ENCODE measurements at regions not wholly inside any gene's neighbourhood (a gene's known extent, or its start where the extent isn't known, plus 50 kb on each side); places are given as distances from the start of the nearest gene placed in this dataset.

DNA sequence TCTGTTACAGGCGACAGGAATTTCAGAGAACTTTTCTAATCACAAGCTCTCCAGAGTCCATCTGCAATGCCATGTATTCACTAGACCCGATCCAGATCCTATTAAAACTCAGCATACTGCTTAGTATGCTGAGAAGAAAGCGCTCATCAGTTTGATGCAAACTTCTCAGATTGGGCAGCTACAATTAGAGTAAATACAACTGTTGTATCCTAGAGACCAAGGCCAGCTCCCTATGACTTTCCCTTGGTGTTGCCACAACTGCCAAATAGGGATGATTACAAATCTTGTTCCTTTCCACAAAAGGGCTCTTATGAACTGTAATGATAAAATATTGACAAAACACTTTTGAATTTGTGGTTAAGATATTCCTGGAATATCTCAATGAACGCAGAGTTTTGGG lies 191.2 kb downstream of the SPRY2 start:
- no peak for DNase-seq
- H3K9me3 ChIP-seq, result no peaks in the 10 kb centered on the region
- no peak for TF ChIP-seq EP300 (IDR thresholded peaks at IDR 0.05)
- TF ChIP-seq, protein P1, sequence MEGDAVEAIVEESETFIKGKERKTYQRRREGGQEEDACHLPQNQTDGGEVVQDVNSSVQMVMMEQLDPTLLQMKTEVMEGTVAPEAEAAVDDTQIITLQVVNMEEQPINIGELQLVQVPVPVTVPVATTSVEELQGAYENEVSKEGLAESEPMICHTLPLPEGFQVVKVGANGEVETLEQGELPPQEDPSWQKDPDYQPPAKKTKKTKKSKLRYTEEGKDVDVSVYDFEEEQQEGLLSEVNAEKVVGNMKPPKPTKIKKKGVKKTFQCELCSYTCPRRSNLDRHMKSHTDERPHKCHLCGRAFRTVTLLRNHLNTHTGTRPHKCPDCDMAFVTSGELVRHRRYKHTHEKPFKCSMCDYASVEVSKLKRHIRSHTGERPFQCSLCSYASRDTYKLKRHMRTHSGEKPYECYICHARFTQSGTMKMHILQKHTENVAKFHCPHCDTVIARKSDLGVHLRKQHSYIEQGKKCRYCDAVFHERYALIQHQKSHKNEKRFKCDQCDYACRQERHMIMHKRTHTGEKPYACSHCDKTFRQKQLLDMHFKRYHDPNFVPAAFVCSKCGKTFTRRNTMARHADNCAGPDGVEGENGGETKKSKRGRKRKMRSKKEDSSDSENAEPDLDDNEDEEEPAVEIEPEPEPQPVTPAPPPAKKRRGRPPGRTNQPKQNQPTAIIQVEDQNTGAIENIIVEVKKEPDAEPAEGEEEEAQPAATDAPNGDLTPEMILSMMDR (IDR thresholded peaks at IDR 0.05), result no peak
- no peak for TF ChIP-seq POLR2A (IDR thresholded peaks at IDR 0.05)
- H3K36me3 ChIP-seq, result no peaks in the 10 kb centered on the region
- no peak overlapping the region for H3K4me3 ChIP-seq
- WGBS, 3 donors, result 63 to 78% (median 73%) methylated on average over 4 of the region's 4 CpGs
- no peak overlapping the region for H3K27ac ChIP-seq
- H3K27me3 ChIP-seq, result no peaks in the 10 kb centered on the region
- no peaks in the 10 kb centered on the region for H3K4me1 ChIP-seq (ENCODE audit: insufficient read depth)
- intact Hi-C loops (cut with DNase I), result no loop called here

DNA sequence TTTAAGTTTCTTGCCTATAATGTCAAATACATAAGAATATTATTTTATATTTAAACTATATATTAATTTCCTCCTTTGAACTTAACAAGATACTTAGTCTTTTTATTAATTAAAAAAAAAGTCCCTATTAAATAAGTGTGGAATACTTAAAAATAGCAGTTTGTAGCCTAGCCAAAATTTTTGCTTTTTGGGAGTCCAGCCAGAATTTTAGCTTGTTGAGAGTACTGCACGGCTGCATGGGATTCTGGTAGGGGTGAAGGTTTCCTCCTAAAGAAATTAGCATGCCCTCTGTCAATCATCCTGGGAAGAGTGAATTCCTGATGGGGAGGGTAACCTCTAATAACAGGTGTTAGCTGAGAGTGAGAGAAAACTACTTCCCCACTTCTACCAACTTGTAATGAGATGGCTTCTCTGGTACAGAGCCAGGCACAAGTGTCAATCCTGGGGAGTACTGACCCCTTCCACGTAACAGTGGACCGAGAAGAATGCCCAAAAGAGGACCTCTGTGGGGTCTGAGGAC lies 195.7 kb downstream of the SPRY2 start:
- TF ChIP-seq POLR2A (IDR thresholded peaks at IDR 0.05) (no peak), EP300 (IDR thresholded peaks at IDR 0.05) (no peak)
- TF ChIP-seq, protein P1 (IDR thresholded peaks at IDR 0.05), result no peak
- Histone ChIP-seq H3K9me3 (no peaks in the 10 kb centered on the region), H3K27ac (no peak overlapping the region), H3K4me1 (ENCODE audit: insufficient read depth) (peaks cover 3% of the 10 kb centered on the region), H3K27me3 (no peaks in the 10 kb centered on the region), H3K4me3 (no peak overlapping the region), H3K36me3 (no peaks in the 10 kb centered on the region)
- 44 to 60% (median 52%) methylated on average over 3 of the region's 3 CpGs for WGBS, 3 donors
- DNase-seq, result no peak
- intact Hi-C loops (cut with DNase I), result no loop called here

DNA sequence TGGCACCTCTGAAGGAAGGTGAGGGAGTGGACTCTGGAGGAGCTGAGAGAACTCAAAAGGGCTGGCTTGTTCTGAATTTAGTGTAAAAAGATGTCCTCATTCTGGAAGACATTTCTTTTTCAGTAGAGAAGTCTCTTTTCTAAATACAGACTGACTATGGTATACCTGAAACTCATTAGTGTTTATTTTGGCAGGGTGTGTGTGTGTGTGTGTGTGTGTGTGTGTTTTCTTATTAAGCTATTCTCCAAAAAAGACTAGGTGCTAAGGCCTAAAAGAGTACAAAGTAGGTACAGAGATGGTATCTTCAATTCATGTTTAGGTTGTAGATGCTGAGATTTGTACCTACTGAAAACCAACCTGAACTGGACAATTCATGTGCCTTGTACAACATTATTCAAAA lies 196.4 kb downstream of the SPRY2 start:
- H3K4me3 ChIP-seq, result no peak overlapping the region
- no peak for DNase-seq
- intact Hi-C loops (cut with DNase I), result no loop called here
- H3K4me1 ChIP-seq (ENCODE audit: insufficient read depth), result peaks cover 3% of the 10 kb centered on the region
- no peak overlapping the region for H3K27ac ChIP-seq
- TF ChIP-seq, protein P1 (IDR thresholded peaks at IDR 0.05), result no peak
- no peak for TF ChIP-seq EP300 (IDR thresholded peaks at IDR 0.05)
- TF ChIP-seq POLR2A (IDR thresholded peaks at IDR 0.05), result no peak
- no peaks in the 10 kb centered on the region for H3K9me3 ChIP-seq
- no peaks in the 10 kb centered on the region for H3K36me3 ChIP-seq
- H3K27me3 ChIP-seq, result no peaks in the 10 kb centered on the region

DNA sequence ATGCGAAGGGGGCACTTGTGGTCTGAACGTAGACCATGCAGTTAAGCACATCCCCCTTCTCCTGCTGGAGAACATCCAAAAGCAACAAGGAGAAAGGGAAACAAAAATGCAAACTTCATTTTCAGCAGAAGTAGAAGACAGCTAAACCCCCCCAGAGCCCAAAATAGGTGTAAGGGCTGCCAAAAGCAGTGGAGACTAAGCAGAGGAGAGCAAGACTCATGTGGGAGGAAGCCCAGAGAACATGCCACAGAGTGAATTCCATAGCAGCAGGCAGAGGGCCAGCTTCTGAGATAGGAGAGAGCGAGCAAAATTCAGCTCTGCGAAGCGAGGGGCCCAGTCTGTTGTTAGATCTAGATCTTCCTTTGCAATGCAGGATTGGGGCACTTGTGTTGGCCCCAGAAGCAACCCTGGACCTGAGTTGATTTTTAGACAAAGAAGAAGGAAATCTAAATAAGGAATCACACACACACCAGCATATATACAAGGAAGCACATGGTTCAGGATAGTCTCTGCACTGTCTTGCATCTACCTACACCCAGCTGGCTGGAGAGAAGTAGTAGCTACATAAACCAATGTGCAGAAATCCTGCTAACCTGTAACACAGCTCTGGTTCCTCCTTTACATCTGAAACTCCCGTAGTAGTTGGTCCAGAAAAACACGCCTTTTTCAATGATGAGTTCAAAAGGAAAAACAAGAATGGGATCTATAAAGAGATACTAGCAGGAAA lies 199.6 kb downstream of the SPRY2 start:
- TF ChIP-seq, protein P1 (IDR thresholded peaks at IDR 0.05), result no peak
- no peaks in the 10 kb centered on the region for H3K9me3 ChIP-seq
- H3K4me3 ChIP-seq, result no peak overlapping the region
- intact Hi-C loops (cut with DNase I), result no loop called here
- DNase-seq, result peak; percentile 36 to 74 (median 63)
- H3K36me3 ChIP-seq, result no peaks in the 10 kb centered on the region
- WGBS, 3 donors, result 19 to 29% (median 20%) methylated on average over 7 of the region's 7 CpGs
- H3K27ac ChIP-seq, result no peak overlapping the region
- H3K4me1 ChIP-seq (ENCODE audit: insufficient read depth), result peaks cover 3% of the 10 kb centered on the region
- H3K27me3 ChIP-seq, result no peaks in the 10 kb centered on the region

Measured in ovary (tissue), 7 donors.